ENCODE measurements at regions not wholly inside any gene's neighbourhood (a gene's known extent, or its start where the extent isn't known, plus 50 kb on each side); places are given as distances from the start of the nearest gene placed in this dataset.

DNA sequence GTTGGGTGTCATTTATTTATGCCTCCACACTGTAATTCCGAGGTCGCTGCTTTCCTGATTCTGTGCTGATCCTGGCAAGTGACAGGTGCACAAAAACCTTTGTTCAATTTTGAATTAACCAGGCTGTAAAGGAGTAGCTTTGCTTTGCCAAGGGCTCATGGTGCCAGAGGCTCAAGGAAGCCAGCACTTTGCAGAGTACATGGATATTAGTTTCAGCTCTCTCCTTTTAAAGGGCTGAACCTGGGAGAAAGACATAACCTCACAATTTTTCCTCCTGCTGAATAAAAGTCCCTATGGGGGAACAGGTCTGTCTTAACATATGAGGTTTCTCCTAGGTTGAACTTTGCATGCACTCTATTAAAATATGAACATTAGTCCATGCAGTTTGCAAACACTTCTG is 227.6 kb upstream of the WSB1 start:
- TF ChIP-seq CTCF (conservative IDR thresholded peaks at IDR 0.05; ENCODE audit: low read depth, low read length) = no peak
- TF ChIP-seq EZH2 (IDR thresholded peaks at IDR 0.05; ENCODE audit: low read length, unreplicated experiment) = no peak
- no peak for TF ChIP-seq EZH2phosphoT487 (IDR thresholded peaks at IDR 0.05; ENCODE audit: borderline replicate concordance, low read length)
